ENCODE measurements at regions not wholly inside any gene's neighbourhood (a gene's known extent, or its start where the extent isn't known, plus 50 kb on each side); places are given as distances from the start of the nearest gene placed in this dataset.

DNA sequence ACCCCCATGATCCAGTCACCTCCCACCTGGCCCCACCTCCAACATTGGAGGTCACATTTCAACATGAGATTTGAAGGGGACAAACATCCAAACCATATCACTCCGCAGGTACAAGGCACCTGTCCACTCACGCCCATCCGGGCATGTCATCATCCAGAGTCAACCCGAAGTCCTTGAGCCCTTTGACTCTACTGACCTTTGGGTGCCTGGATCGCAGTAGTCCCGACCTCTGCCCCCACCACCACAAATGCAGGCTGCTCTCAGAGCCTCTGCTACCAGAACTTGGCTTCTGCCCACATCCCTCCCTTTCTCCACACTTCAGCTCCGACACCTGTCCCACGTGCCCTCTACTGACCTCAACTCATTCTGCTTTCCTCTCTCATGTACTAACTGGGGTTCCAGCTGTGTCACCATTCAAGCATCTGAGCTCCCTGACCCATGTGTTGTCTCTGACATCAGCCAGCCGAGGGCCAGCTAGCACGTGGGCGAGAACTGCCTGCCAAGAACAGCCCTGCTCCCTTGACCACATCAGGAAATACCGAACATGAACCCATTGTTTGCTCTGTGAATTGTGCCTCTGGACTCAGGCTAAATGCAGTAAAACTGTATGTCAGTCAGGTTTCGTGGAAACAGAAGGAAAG, 498.3 kb upstream of the SULF2 start:
- no peak for ATAC-seq (ENCODE audit: insufficient read depth, low read depth)
- no peak overlapping the region for H3K27ac ChIP-seq (ENCODE audit: low read length)
- TF ChIP-seq, protein P1, sequence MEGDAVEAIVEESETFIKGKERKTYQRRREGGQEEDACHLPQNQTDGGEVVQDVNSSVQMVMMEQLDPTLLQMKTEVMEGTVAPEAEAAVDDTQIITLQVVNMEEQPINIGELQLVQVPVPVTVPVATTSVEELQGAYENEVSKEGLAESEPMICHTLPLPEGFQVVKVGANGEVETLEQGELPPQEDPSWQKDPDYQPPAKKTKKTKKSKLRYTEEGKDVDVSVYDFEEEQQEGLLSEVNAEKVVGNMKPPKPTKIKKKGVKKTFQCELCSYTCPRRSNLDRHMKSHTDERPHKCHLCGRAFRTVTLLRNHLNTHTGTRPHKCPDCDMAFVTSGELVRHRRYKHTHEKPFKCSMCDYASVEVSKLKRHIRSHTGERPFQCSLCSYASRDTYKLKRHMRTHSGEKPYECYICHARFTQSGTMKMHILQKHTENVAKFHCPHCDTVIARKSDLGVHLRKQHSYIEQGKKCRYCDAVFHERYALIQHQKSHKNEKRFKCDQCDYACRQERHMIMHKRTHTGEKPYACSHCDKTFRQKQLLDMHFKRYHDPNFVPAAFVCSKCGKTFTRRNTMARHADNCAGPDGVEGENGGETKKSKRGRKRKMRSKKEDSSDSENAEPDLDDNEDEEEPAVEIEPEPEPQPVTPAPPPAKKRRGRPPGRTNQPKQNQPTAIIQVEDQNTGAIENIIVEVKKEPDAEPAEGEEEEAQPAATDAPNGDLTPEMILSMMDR (IDR thresholded peaks at IDR 0.05; ENCODE audit: borderline replicate concordance, extremely low read depth, low read length, poor library complexity, severe bottlenecking): no peak
- no peak for TF ChIP-seq EZH2 (IDR thresholded peaks at IDR 0.05; ENCODE audit: borderline replicate concordance, low read depth, low read length, severe bottlenecking)
- H3K4me1 ChIP-seq (ENCODE audit: insufficient read depth, low read length): peaks cover 15% of the 10 kb centered on the region
- no peak overlapping the region for H2AFZ ChIP-seq (ENCODE audit: low read depth, low read length)
- no peaks in the 10 kb centered on the region for H3K79me2 ChIP-seq (ENCODE audit: insufficient read depth, low read length)
- H4K20me1 ChIP-seq (ENCODE audit: insufficient read depth, low read length): no peaks in the 10 kb centered on the region
- no peak overlapping the region for H3K9ac ChIP-seq (ENCODE audit: low read depth, low read length)
- no peaks in the 10 kb centered on the region for H3K9me3 ChIP-seq (ENCODE audit: insufficient read depth, low read length, severe bottlenecking)
- H3K36me3 ChIP-seq (ENCODE audit: insufficient read depth, low read length): no peaks in the 10 kb centered on the region
- no peaks in the 10 kb centered on the region for H3K27me3 ChIP-seq (ENCODE audit: insufficient read depth, low read length, poor library complexity)
- H3K4me3 ChIP-seq (ENCODE audit: low read depth in 1 of 2, low read length in 2 of 2): no peak overlapping the region
- DNase-seq: no peak
- H3K4me2 ChIP-seq (ENCODE audit: insufficient read depth, low read length): no peak overlapping the region

DNA sequence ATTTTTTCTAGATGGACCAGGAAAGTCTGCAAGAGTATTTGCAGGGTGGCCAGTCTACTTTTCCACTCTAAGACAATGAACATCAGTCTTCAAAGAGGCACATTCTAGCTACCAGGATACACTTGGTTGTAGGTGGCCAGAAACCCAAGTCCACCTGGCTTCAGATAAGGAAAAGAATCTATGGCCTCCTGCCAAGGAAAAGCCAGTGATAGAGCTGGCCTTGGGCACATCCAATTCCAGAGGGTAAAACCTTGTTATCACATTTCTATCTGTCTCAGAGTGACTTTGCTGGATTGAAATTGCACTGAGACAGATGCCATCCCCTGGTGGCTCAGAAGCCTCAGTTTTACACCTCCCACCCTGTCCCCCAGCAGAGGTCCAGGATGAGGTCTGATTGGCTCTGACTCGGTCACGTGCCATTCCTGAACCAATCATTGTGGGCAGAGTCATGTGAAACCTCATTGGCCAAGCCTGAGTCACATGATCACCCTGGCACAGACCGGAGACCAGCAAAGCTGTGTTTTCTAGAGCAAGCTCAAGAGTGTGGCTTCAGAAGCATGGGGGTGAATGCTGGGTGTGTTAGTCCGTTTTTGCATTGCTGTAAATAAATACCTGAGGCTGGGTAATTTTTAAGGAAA, 497.4 kb upstream of the SULF2 start:
- no peaks in the 10 kb centered on the region for H3K9me3 ChIP-seq (ENCODE audit: insufficient read depth, low read length, severe bottlenecking)
- TF ChIP-seq, protein P1 (IDR thresholded peaks at IDR 0.05; ENCODE audit: borderline replicate concordance, extremely low read depth, low read length, poor library complexity, severe bottlenecking): no peak
- TF ChIP-seq EZH2 (IDR thresholded peaks at IDR 0.05; ENCODE audit: borderline replicate concordance, low read depth, low read length, severe bottlenecking): no peak
- H2AFZ ChIP-seq (ENCODE audit: low read depth, low read length): no peak overlapping the region; the same call in 1 of the 2 replicates
- H3K9ac ChIP-seq (ENCODE audit: low read depth, low read length): no peak overlapping the region
- H3K36me3 ChIP-seq (ENCODE audit: insufficient read depth, low read length): no peaks in the 10 kb centered on the region
- H3K4me1 ChIP-seq (ENCODE audit: insufficient read depth, low read length): peaks cover 21% of the 10 kb centered on the region
- H3K27me3 ChIP-seq (ENCODE audit: insufficient read depth, low read length, poor library complexity): no peaks in the 10 kb centered on the region
- H4K20me1 ChIP-seq (ENCODE audit: insufficient read depth, low read length): no peaks in the 10 kb centered on the region
- ATAC-seq (ENCODE audit: insufficient read depth, low read depth) (no peak), DNase-seq (peak; percentile 15)
- H3K4me2 ChIP-seq (ENCODE audit: insufficient read depth, low read length): no peak overlapping the region
- no peaks in the 10 kb centered on the region for H3K79me2 ChIP-seq (ENCODE audit: insufficient read depth, low read length)
- no peak overlapping the region for H3K4me3 ChIP-seq (ENCODE audit: low read depth in 1 of 2, low read length in 2 of 2)
- H3K27ac ChIP-seq (ENCODE audit: low read length): no peak overlapping the region

DNA sequence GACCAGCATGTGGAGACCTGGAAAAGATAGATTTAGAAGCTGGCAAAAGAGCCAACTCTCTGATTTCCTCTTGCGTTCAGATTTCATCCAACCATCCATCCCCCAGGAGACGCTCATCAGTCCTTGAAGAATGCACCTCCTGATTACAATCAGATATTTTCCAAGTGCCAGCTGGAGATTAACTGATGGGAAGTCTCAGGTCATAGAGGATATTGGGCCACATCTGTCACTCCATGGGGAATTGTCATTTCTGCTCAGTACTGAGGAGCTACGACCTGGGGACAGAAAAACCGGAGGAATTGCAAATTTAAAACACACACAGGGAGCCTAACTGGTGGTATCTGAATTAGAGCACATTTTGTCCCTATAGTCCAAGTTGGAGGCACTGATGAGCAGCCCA, 496.2 kb upstream of the SULF2 start:
- no peaks in the 10 kb centered on the region for H3K9me3 ChIP-seq (ENCODE audit: insufficient read depth, low read length, severe bottlenecking)
- H4K20me1 ChIP-seq (ENCODE audit: insufficient read depth, low read length): no peaks in the 10 kb centered on the region
- no peak overlapping the region for H3K4me3 ChIP-seq (ENCODE audit: low read depth in 1 of 2, low read length in 2 of 2)
- H3K79me2 ChIP-seq (ENCODE audit: insufficient read depth, low read length): no peaks in the 10 kb centered on the region
- no peak overlapping the region for H2AFZ ChIP-seq (ENCODE audit: low read depth, low read length)
- no peak for DNase-seq
- H3K27me3 ChIP-seq (ENCODE audit: insufficient read depth, low read length, poor library complexity): no peaks in the 10 kb centered on the region
- no peak for ATAC-seq (ENCODE audit: insufficient read depth, low read depth)
- no peak overlapping the region for H3K4me2 ChIP-seq (ENCODE audit: insufficient read depth, low read length)
- TF ChIP-seq, protein P1 (IDR thresholded peaks at IDR 0.05; ENCODE audit: borderline replicate concordance, extremely low read depth, low read length, poor library complexity, severe bottlenecking): no peak
- TF ChIP-seq EZH2 (IDR thresholded peaks at IDR 0.05; ENCODE audit: borderline replicate concordance, low read depth, low read length, severe bottlenecking): no peak
- no peaks in the 10 kb centered on the region for H3K36me3 ChIP-seq (ENCODE audit: insufficient read depth, low read length)
- H3K27ac ChIP-seq (ENCODE audit: low read length): no peak overlapping the region
- H3K9ac ChIP-seq (ENCODE audit: low read depth, low read length): no peak overlapping the region
- H3K4me1 ChIP-seq (ENCODE audit: insufficient read depth, low read length): peaks cover 21% of the 10 kb centered on the region
